ENCODE measurements at regions not wholly inside any gene's neighbourhood (a gene's known extent, or its start where the extent isn't known, plus 50 kb on each side); places are given as distances from the start of the nearest gene placed in this dataset.

DNA sequence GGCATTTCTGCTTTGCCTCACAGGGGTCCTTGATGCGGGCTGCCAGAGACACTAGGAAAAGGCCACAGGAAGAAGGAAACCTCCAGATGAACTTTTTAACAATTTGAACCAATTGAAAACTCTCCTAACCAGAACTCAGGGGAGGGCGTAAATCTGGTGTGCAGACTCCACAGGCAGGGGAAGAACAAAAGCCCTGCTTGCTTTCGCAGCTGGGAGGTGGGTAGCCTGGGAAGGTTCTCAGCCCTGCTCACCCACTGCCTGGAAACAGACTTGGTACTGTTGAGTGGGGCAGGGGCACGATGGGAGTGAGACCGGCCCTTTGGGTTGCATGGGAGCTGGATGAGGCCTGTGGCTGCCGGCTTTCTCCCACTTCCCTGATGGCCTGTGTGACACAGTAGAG is 237.8 kb upstream of the TLE4 start:
- DNase-seq (ENCODE audit: low spot score), result no peak

DNA sequence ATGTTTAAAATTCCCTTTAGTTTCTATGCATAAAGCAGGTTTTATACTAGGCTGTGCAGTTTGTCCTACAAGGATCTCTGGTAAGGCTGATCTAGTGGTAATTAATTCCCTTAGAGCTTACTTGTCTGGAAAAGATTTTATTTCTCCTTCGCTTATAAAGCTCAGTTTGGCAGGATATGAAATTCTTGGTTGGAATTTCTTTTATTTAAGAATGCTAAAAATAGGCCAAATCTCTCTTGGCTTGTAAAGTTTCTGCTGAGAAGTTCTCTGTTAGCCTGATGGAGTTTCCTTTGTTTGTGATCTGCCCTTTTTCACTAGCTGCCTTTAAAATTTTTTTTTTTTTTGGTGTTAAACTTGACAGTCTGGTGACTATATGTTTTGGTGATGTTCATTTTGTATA is 237.1 kb upstream of the TLE4 start:
- no peak for DNase-seq (ENCODE audit: low spot score)

DNA sequence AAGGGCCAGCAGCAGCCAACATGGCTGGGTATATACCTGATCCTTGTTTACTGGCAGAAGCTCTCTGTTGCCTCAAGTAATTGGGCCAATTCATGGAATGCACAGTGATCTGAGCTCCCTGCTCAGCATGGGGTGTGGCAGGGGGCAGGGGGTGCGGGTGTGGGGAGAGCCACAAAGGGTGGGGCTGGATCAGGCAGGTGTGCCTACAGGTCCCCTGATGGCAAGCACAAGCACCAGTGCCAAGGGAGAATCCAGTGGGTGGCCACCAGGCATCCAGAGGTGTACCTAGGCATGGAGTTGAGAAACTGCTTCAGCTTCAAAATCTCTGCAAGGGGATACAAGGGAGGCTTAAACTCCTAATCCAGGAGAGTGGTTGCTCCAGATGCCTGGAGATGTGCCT is 235.8 kb upstream of the TLE4 start:
- DNase-seq (ENCODE audit: low spot score), result no peak

DNA sequence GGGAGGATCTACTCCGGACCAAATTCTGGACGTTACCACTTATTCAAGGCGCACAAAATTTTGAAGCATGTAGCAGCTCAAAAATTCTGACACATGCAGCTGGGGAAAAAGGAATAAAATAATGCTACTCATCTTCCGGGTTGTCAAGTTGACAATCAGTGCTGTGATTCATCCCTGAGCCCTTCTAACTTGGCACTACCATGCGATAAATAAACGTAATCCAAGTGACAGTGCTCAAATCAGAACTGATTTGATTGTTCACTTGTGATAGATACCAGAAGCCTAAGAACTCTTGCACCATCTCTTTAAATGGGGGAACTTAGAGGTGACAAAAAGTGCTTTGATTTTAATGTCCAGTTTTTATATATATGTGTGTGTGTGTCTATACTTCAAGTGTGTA is 230.2 kb upstream of the TLE4 start:
- no peak for DNase-seq (ENCODE audit: low spot score)

DNA sequence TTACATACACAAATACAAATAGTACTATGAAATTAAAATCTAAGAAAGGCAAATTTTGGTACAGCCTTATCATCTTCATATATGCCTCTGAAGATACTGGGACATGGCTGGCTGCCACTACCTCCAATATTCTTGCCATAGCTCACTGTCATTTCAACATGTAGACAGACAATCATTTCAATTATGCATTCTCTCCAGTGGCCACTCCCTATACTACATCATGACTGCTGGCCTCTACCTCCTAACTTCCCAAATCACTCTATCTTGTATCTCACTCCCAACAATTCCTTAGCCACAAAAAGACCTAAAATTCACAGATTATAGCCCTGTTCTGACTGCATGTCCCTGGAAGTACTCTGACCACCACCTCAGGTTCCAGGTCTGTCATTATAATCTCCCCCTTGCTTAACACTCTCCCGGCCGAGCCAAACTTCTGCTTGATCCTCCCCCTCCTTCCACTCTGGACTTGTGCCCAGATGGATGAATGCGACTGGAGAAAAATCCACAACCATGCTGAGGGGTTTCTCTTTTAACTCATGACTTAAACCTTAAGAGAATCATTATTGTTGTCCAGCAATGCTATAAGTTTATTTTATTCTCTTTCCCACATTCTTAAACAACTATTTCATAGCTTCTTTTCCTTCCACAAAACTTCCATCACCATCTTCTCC is 225.3 kb upstream of the TLE4 start:
- no peak for DNase-seq (ENCODE audit: low spot score)

DNA sequence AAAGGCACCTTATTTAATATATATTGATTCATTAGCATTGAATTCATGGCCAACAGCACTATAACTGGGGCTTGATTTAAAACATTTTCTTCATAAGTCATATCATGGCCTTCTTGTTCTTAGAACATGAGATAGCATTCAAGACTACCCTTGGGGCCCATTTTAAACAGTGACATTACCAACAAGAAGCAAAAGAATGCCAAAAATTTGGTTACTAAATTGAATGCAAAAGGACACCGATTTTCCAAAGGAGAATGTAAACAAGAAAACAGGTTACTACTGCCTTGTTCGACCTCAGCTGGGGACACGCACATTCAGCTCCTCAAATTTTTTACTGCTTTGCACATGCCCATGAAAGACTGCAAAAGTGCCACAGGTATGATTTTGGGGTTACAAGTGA is 219.4 kb upstream of the TLE4 start:
- no peak for DNase-seq (ENCODE audit: low spot score)

DNA sequence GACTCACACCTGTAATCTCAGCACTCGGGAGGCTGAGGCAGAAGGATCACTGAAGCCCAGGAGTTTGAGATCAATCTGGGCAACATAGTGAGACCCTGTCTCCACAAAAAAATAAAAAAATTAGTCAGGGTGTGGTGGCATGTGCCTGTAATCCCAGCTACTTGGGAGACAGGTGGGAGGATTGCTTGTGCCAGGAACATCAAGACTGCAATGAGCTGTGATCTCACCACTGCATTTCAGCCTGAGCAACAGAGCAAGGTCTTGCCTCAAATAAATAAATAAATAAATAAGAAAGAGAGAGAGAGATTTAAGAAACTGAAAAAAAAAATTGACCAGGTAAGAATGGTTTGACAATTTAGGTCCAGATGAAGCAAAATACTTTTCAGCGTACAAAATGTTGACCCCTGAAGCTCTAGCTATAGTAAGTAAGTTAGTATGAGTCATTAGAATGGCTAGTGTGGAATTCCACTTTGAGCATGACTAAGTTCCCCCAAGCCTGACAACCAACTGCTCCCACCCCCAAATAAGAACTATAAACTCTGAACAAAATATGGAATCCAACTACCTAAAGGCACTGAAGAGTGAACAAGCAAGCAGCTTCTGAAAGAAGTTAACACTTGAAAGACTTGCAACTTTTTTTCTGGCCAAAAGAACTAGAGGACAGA is 217.8 kb upstream of the TLE4 start:
- DNase-seq (ENCODE audit: low spot score), result no peak

DNA sequence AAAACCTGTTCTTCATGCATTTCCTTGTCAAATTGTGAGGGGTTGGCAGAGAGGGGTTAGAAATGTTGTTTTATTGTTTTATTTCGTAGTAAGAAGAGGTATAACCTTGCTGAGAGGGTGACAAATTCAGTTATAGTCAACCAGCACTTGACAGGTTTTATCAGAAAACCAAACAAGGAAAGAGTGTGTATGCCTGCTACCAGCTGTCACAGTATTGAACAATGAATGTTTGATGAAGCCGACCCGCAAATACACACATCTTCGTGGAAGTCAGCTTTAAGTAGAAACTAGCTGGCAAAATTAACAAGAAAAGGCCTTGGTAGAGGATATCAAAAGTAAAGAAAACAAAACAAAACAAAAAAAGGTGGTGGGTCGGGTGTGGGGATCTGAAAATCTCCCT is 214.6 kb upstream of the TLE4 start:
- no peak for DNase-seq (ENCODE audit: low spot score)

DNA sequence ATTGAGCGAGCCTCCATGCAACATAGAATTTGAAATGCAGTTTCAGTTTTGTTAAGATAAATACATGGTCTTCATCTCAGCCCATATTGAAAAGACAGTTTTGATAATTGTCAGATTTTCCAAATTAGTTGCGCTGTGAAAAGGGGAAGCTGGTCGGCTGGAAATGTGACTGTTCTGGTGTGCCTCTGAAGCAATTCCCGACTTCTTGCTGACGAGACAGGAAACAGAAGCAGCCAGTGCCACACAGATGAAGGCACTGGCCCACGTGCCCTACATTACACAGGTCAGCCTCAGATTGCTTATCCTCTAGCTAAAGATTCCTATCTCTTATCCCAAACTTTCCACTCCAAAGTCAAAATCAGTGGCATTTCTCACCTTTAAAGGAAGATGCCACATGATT is 214.1 kb upstream of the TLE4 start:
- peak; percentile 40 for DNase-seq (ENCODE audit: low spot score)

DNA sequence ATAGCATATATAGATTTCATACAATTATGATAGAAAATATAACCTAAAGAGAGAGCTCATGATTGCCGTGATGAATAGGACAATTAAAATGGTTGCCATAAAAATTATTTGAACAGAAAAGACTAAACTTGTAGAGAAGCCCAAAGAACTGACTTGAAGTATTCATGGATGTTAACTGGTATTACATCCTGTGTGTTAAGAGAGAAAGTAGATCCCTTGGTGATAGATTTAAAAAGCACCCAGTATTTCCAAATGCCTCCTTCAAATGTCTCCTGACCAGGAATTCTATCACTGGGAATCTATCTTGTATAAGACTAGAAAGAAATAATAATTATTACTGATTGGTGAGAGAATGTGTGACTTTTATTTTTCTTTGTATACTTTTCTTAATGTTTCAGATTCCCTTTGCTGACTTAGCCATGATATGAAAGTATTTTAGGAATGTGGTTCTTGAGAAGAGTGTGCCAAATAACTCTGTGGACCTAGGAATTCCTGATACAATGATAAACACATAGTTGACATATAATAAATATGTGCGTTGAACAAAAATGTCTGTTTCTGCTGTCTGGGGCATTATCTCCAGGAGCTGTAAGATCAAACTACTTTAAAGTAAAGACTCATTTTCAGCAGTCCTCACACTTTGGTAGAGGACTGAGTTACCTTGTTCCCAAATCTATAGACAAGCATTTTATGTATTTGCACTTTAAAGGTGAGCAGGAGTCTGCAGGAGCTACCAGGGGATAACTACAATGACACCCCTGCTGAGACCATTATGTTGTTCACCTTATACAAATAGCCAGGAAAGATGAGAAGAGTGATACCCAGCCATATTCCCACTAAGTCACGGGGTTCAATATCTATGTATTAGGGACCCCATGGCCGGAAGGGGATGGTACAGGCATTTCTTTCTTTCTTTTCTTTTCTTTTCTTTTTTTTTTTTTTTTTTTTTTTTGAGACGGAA is 211.1 kb upstream of the TLE4 start:
- no peak for DNase-seq (ENCODE audit: low spot score)

DNA sequence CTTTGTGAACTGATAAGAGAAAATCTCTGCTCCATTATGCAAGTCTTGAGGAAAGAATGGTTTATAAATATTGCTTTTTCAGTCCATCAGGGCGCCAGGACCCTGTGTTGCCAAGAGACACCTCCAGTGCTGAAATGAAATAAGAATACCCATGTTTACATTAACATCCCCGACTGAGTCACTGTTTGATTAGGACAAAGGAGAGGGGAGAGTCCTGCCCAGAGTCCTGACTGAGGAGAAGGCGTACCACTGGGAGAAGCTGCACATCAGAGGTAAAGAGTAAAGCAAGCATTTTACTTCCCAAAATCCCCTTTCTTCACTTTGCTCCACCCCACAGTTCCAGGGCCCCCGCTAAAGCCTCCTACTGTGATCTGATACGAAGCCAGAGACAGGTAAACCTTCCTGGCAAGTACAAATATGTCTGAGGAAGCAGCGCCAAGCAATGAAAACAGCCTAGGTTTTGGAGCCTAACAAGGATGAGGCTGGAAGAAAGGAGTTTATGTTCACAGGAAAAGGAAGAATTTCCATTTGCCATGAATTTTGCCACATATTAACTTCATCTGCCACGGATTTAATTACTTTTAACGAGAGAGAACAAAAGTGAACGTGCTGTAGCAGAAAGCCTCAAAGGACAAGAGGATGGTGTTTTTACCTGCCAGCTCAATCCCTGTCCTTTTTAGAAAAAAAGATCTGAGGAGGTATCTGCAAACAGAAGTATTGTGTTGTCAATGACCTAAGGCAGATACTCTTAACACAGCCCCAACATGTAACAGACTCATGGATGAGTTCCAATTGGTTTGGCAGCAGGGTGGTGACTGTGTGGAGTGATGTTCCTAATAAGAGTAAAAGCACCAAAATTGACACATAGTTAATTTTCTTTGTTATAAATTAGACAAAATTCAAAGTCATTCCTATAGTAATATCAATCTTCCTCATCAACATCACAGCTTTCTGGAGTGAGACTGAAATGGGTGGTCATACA is 209.4 kb upstream of the TLE4 start:
- DNase-seq (ENCODE audit: low spot score), result no peak

DNA sequence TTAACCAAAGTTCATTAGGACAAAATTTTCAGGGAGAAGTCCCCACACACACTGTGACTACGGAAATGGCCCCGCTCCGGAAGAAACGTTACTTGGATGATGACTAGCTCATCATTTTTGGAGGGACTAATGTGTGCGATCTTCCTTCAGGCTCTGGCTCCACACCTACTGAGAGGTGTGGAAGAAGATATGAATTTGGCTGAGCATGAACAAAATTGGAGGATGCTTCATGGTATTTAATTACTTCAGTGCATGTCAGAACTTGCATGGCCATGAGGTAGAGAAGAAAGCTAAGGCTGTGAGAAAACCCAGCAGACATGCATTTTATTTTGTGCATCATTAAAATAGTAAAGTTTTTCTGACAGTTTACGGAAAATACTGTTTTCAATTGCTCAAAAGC is 202.1 kb upstream of the TLE4 start:
- DNase-seq (ENCODE audit: low spot score), result no peak

DNA sequence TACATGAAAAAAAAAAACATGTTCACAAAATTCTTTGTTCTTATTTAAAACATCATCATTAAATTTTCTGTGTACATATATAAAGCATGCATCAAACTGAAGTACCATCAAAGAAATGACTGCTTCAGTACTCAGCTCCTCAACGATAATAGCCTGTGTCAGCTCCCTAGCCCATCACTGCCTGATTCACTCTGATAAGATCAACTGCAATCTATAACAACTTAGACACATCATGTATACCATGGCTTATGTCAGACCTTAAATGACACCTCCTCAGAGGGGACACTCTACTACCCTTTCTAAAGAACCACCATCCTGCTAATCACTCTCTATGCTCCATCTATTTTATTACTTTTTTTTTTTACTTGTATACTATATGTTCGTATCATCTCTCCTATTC is 200.5 kb upstream of the TLE4 start:
- DNase-seq (ENCODE audit: low spot score), result no peak

DNA sequence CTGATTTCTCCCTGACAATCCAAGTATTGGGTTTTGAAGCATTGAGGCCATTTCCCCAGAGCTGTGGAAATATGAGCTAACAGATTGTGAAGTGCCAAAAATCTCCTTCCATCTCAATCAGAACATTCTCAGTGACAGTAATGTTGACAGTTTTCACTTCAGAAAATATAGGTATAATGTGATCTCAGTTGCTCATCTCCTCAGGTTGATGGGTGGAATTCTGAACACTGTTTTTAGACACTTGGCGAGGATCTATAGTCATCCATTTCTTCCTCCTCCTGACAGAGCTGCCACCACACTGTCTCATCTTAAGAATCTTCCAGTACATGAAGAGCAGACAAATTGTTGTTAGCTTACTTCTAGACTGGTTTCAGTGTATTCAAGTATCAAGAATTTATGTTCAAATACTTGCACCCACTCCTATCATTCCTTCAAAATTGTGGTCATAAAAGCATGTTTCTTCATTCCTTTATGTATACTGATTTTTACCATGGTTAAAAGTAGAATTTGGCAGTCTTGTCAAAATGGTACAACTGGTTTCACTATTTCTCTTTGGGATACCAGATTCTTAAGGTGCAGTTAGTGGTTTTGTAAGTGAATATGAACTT is 199.7 kb upstream of the TLE4 start:
- DNase-seq (ENCODE audit: low spot score), result no peak

DNA sequence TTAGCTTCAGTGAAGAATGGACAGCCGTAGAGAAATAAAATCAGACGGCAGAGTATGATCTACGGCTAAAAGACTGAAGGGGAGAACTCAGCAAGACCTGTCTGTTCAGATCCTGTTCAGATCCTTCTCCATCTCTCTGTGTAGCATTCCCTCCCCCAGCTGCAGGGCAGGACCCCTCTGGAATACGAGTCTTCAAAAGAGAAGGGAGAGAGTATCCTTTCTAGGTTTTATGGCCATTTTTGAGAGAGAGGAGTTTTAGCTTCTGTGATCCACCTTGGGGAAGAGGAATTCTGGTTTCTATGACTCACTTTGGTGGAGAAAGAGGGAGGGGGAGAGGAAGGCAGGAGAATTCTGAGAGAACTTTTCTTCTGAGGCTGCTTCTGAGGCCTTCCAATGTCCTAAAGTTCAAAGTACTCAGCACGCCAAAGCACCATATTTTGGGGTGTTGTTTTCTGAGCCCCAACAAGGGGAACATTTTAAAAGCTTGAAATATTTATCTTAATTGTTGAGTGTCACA is 194.4 kb upstream of the TLE4 start:
- DNase-seq (ENCODE audit: low spot score), result no peak

DNA sequence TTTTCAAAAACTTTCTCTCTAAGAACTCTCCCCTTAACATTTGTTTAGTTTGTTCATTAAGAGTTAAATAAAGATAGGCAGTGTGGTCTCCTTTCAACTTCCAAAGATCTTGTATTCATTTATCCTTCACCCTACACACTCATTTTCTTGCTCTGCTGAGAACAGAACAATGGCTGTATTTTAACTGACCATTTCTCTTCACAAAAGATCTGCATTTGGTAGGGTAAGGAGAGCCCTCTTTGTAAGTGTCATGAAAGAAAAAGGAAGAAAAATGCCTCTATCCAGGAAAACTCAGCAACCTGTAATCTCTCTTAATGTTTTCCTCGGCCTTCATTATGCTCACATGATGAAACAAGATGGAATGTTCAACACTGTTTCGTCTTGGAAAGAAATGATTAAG is 193.7 kb upstream of the TLE4 start:
- DNase-seq (ENCODE audit: low spot score), result no peak

DNA sequence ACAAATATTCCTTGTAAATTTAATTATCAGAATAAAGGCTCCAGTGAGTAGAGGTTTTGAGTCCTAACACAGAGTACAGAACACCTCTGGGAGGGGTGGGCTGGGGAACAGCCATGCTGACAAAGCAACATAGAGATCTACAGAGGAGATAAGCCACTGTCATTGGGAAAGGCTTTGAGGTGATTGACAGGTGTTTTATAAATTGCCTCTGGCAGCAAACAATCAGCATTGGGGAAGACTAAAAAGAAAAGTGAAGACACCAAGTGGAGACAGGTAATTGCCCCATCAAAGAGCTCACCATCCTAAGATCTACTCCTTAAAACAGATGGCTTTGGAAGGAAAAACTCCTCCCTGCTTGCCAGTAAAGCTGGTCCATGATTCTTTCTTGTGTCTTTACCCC is 189.7 kb upstream of the TLE4 start:
- DNase-seq (ENCODE audit: low spot score), result no peak

DNA sequence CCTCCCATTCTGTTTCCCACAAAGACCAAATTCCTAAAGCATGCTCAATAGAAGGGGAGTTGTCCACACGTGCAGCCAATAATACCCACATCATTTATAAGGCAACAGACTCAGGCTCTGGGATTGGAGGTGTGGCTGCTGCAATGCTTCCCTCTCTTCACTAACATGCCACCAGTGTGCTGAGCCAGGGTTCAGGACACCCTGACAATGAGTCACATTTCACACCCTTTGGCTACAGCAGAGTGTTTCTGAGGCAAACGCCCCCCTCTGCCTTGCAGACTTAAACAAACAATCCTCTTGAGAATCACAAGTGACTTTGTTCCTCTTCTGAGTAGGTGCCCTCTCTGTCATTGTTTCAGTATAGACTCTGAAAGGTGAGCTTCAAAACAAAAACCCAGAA is 189.3 kb upstream of the TLE4 start:
- no peak for DNase-seq (ENCODE audit: low spot score)

DNA sequence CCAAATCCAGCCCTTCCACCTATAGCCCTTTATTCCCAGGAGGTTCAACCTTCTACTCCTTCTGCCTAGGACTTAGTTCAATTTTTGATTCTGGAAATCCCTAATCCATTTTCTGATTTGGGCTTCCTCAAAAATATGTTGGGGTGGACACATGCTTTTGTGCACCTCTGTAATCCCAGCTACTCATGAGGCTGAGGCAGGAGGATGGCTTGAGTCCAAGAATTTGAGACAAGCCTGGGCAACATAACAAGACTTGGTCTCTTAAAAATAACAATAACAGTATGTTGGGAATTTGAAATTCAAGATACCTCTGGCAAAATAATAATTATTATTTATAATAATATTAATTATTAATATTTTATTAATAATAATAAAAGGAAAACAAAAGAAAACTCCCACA is 188.7 kb upstream of the TLE4 start:
- no peak for DNase-seq (ENCODE audit: low spot score)

DNA sequence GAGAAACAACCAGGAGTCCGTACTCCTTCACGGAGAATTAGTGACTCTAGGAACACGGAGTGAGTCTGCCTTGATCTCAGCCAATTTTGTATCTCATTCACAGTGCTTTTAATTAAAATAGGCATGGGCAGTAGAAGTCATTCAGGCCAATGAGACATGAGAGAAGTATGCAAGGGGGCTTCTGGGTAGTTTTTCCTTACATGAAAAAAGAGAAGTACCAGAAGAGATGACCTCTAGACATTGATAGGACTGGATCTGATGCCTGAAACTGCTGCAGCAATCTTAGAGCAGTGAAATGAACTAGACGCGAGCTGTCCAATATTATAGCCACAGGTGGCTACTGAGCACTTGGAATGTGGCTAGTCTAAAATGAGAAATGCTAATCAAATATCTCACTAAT is 187.7 kb upstream of the TLE4 start:
- DNase-seq (ENCODE audit: low spot score), result no peak

DNA sequence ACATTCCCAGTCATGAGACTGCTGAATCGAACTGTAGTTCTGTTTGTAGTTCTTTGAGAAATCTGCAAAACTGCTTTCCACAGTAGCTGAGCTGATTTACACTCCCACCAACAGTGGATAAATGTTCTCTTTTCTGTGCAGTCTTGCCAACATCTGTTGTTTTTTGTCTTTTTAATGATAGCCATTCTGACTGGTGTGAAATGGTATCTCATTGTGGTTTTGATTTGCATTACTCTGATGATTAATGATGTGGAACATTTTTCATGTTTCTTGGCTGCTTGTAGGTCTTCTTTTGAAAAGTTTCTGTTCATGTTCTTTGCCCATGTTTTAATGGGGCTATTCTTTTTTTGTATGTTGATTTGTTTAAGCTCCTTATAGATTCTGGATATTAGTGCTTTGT is 187.3 kb upstream of the TLE4 start:
- DNase-seq (ENCODE audit: low spot score), result no peak

Measured in pons (tissue), 1 donor.